Stimulated activated CD8-positive, alpha-beta memory T cell treated with anti-CD3 and anti-CD28 coated beads, Interleukin-12 subunit alpha, Interleukin-12 subunit beta, amount 100 ng/mL, for 4 hours (primary cell): ENCODE measurements at regions not wholly inside any gene's neighbourhood (a gene's known extent, or its start where the extent isn't known, plus 50 kb on each side); places are given as distances from the start of the nearest gene placed in this dataset.

Source experiments
- DNase-seq: peaks from one replicate; pipeline ENCODE4 v3.0.0-alpha.2; 2020; ENCODE audit warnings: low read depth

DNA sequence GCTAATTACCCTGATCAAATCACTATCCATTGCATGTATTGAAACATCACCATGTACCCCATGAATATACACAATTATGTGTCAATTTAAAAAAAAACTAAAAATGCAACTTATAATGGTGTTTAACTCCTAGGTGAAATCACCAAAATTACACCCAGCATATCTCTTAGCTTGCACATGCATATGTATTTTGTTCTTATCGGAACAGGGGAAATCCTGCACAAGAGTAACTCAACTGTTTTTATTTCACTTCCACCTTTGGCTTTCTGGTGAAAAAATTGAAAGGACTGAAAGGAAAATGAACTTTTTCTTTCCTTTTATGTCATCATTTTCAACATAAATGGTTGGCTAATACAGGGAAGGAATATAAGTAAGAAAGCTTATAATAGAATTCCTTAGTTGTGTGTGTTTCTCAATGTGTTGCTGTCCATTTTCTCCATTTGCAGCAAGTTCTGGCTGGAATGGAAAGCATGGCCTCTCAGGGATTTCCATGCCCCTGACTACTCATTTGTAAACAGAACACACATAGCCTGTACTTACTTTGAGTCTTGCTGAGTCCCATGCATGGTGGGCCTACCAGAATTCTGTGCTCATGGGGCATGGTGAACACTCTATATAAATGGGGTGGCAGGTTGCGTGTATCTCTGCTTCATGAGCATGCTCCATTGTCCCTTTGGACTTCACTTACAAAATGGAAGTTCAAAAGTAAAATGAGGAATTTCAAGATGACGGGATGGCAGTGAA lies 462.0 kb downstream of the HS3ST3B1 start:
- DNase-seq = no peak

- no peak for DNase-seq
Observed at GRCh38 chr17:14760719-14761411, 460.0 kb downstream of the HS3ST3B1 start.

- DNase-seq = no peak
Observed at GRCh38 chr17:14760212-14760611, 459.3 kb downstream of the HS3ST3B1 start.

DNA sequence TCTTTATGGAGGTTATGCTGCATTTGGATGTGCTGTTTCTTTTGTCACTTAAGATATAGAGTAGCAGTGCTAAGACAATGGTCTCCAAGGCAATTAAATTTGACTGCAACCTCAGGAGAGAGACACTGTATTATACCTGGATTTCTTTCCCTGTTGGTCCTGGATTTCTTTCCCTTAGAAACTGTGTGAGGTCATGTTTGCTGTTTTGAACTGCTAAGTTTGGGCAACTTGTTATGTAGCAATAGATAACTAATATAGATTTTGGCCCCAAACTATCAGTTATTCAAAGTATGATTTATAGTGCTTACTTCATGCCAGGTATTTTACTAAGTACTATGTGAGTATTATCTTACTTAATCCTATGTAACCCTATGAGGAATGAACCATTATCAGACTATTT lies 458.4 kb downstream of the HS3ST3B1 start:
- DNase-seq = no peak

GRCh38 chr17:14756479-14756878 lies 455.6 kb downstream of the HS3ST3B1 start:
- no peak for DNase-seq

GRCh38 chr17:14755002-14755401 lies 454.1 kb downstream of the HS3ST3B1 start:
- no peak for DNase-seq

DNA sequence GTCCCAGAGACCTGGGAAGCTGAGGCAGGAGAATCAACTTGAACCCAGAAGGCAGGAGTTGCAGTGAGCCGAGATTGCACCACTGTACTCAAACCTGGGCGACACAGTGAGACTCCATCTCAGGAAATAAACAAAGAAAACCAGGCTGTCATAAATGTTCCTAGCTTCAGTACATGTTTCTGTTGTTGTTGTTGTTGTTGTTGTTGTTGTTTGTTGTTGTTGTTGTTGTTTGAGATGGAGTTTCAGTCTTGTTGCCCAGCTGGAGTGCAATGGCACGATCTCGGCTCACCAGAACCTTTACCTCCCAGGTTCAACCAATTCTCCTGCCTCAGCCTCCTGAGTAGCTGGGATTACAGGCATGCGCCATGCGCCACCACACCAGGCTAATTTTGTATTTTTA lies 452.5 kb downstream of the HS3ST3B1 start:
- DNase-seq = no peak

GRCh38 chr17:14752011-14752410 lies 451.1 kb downstream of the HS3ST3B1 start:
- no peak for DNase-seq

GRCh38 chr17:14750866-14751265 lies 450.0 kb downstream of the HS3ST3B1 start:
- DNase-seq = no peak

- DNase-seq = no peak
Observed at GRCh38 chr17:14749269-14749668, 448.4 kb downstream of the HS3ST3B1 start.

GRCh38 chr17:14748036-14748710 lies 447.3 kb downstream of the HS3ST3B1 start:
- DNase-seq = no peak

DNA sequence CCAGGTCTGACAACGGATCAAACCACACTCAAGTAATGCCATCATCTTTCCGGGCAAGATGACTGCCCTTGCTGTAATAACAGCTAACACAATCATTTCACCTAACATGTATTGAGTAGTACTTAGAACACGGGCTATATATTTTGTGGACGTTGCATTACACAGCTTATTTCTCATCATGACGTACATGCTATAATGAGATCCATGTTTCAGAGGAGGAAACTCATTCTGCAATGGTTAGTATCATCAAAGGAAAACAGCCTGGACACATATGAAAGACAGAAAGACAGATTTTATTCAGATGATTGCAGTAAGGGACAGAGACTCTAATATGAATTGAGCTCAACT lies 446.7 kb downstream of the HS3ST3B1 start:
- no peak for DNase-seq

- no peak for DNase-seq
Observed at GRCh38 chr17:14746822-14747602, 446.1 kb downstream of the HS3ST3B1 start.

DNA sequence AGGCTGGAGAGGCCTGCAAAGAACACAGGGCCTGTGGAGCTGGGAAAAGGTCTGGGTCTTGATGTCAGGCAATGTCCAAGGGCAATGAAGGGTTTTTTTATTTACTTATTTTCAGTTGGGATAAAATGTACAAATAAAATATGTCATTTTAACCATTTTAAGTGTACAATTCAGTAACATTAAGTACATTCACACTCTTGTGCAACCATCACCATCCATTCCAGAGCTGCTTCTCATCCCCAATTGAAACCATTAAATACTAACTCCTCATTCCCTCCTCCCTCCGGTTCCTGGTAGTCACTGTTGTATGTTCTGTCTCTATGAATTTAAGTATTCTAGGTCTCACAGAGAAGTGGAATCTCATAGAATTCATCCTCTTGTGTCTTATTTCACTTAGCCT lies 444.7 kb downstream of the HS3ST3B1 start:
- no peak for DNase-seq

DNA sequence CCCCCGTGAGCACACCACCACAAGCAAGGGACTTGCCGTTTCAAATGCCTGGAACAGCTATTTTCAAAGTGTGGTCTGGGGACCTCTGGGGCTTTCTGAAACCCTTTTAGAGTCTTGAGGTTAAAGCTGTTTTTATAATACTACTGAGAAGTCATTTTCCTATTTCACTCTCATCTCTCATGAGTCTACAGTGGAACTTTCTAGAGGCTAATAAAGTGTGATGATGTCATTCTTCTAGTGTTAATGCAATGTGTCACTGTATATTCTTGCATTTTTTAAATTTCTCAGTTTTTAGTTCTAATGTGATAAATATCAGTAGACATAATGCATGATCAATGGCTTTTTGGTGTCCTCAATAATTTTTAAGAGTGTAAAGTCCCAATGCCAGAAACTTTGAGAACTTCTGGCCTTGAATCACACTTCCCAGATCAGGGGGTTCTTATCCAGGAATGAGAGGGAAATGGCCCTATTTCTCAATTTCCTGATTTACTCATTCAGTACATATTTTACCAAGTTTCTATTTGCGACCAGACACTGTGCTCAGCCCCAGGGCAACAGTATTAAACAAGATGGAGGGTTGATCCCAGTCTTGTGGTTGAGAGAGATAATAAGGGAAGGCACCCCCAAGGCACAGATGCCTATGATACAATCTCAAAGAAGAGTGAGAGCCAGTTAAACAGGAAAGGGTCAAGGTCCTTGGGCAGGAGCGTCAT lies 444.0 kb downstream of the HS3ST3B1 start:
- no peak for DNase-seq

- DNase-seq = no peak
Observed at GRCh38 chr17:14741491-14741890, 440.6 kb downstream of the HS3ST3B1 start.

DNA sequence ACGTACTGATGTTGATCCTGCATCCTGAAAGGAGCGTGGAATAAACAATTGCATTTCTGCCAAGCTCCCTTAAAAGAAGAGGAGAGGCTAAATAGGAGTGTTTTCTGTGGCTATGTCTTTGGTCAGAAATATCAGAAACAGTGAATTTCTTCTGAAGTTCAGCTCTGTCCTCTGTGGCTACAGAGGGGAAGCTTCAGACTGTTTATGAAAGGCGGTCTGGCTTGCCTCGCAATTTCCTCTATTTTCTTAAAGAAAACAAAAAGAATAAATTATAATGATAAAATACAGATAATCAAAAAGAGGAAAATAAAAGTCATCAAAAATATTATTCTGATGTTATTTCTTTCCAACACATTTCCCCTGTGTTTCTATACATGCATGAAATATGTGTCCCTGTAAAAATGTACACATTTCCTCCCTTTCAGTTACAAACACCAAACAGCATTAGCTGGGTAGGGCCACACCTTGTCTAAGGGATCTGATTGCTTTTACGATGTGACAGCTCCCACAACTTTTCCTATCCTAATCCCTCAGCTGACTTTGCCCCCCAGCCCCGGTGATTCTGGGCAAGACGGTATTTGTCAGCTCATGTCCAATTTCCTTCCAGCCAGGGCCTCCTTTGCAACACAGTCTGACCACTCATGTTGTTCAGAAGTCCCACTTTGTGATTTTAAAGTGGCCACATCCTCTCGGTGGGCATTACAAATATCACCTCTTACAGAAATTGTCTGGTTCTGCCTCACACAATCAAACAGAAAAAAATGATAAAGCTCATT lies 439.0 kb downstream of the HS3ST3B1 start:
- DNase-seq = no peak

DNA sequence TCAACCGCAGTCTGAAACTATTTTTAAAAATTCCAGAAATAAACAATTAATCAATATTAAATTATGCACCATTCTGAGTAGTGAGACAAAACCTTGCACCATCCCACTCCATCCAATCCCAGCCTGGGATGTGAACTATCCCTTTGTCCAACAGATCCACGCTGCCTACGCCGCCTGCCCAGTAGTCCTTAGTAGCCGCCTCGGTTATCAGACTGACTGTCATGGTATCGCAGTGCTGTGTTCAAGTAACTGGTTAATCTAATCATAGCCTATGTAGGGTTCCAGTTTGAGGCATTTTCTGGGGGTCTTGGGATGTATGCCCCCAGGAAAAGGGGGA lies 437.7 kb downstream of the HS3ST3B1 start:
- DNase-seq = no peak

- no peak for DNase-seq
Observed at GRCh38 chr17:14737984-14738651, 437.2 kb downstream of the HS3ST3B1 start.

DNA sequence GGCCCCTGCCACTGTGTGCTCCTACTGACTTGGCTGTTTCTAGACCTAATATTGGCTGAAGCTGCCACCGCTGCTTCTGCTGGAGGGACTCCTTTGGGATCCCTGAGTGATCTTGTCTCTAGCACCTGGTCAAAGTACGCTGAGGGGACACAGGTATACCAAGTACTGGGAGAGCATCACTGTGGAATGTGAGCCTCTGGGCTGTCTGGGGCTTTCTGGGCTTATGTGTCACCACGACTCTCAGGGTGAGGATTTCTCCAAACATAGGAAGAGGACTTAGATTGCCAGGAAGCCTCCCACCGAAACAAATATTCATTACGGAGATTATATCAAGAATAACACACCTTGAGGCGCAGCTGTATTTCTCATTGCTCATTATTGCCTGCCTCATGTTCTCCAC lies 435.8 kb downstream of the HS3ST3B1 start:
- no peak for DNase-seq

GRCh38 chr17:14733376-14733775 lies 432.5 kb downstream of the HS3ST3B1 start:
- DNase-seq = no peak
